GM23338 (cell line): ENCODE measurements at regions not wholly inside any gene's neighbourhood (a gene's known extent, or its start where the extent isn't known, plus 50 kb on each side); places are given as distances from the start of the nearest gene placed in this dataset.

Experiments used
- CREB1 ChIP-seq: fragments of 250-450 bp; sonication (Bioruptor Pico); IDR thresholded peaks from 2 replicates; pipeline ENCODE4 v1.5.0; 2020; ENCODE audit warnings: low read depth, mild to moderate bottlenecking, moderate library complexity
- CTCF ChIP-seq, 2 experiments: fragments of 200-600 bp in 1 of 2; sonication (generic) in 1 of 2; conservative IDR thresholded peaks; 2 replicates each; pipeline versions ENCODE4 v1.5.1 to v1.6.1; 2016 to 2017; ENCODE audit warnings: antibody characterized with exemption in 2 of 2, low read depth in 2 of 2, mild to moderate bottlenecking in 2 of 2, moderate library complexity in 1 of 2
- ETS1 ChIP-seq: IDR thresholded peaks from 2 replicates; pipeline ENCODE4 v1.6.1; 2016; ENCODE audit warnings: antibody characterized with exemption
- EZH2 ChIP-seq: fragments of 200-600 bp; sonication (generic); IDR thresholded peaks from one replicate; pipeline ENCODE4 v1.8.0; 2017; ENCODE audit warnings: antibody characterized with exemption, mild to moderate bottlenecking, low read depth; ENCODE audit not compliant: unreplicated experiment
- EZH2phosphoT487 ChIP-seq: fragments of 200-600 bp; sonication (generic); IDR thresholded peaks from one replicate; pipeline ENCODE4 v1.8.1; 2018; ENCODE audit warnings: antibody characterized with exemption; ENCODE audit not compliant: unreplicated experiment
- JUNB ChIP-seq: IDR thresholded peaks from one replicate; pipeline ENCODE4 v1.6.1; 2016; ENCODE audit warnings: antibody characterized with exemption; ENCODE audit not compliant: unreplicated experiment
- NANOG ChIP-seq: IDR thresholded peaks from 2 replicates; pipeline ENCODE4 v1.6.1; 2016; ENCODE audit warnings: antibody characterized with exemption, borderline replicate concordance
- POLR2AphosphoS5 ChIP-seq: IDR thresholded peaks from 2 replicates; pipeline ENCODE4 v1.6.1; 2016; ENCODE audit warnings: antibody characterized with exemption, low read depth
- STAT1 ChIP-seq: IDR thresholded peaks from one replicate; pipeline ENCODE4 v1.6.1; 2016; ENCODE audit warnings: antibody characterized with exemption; ENCODE audit not compliant: unreplicated experiment
- ZNF114 ChIP-seq: fragments of 250-450 bp; sonication (Bioruptor Pico); IDR thresholded peaks from 2 replicates; pipeline ENCODE4 v1.5.0; 2020; ENCODE audit warnings: mild to moderate bottlenecking, moderate library complexity
- ZNF331 ChIP-seq: fragments of 250-450 bp; sonication (Bioruptor Pico); IDR thresholded peaks from 2 replicates; pipeline ENCODE4 v1.5.0; 2020; ENCODE audit warnings: low read depth, mild to moderate bottlenecking, moderate library complexity
- ZNF462 ChIP-seq: fragments of 250-450 bp; sonication (Bioruptor Pico); IDR thresholded peaks from 2 replicates; pipeline ENCODE4 v1.5.0; 2020; ENCODE audit warnings: mild to moderate bottlenecking, moderate library complexity
- TF ChIP-seq, protein P1 (sequence below): IDR thresholded peaks from one replicate; pipeline ENCODE4 v1.6.1; 2018; ENCODE audit warnings: antibody characterized with exemption; ENCODE audit not compliant: unreplicated experiment

GRCh38 chr10:47095211-47095610 is 184.0 kb downstream of the PTPN20 start:
- no peak for TF ChIP-seq CTCF (conservative IDR thresholded peaks at IDR 0.05; ENCODE audit: low read depth in 2 of 2)
- no peak for TF ChIP-seq POLR2AphosphoS5
- no peak for TF ChIP-seq EZH2
- no peak for TF ChIP-seq JUNB
- no peak for TF ChIP-seq EZH2phosphoT487
- TF ChIP-seq, protein P1, sequence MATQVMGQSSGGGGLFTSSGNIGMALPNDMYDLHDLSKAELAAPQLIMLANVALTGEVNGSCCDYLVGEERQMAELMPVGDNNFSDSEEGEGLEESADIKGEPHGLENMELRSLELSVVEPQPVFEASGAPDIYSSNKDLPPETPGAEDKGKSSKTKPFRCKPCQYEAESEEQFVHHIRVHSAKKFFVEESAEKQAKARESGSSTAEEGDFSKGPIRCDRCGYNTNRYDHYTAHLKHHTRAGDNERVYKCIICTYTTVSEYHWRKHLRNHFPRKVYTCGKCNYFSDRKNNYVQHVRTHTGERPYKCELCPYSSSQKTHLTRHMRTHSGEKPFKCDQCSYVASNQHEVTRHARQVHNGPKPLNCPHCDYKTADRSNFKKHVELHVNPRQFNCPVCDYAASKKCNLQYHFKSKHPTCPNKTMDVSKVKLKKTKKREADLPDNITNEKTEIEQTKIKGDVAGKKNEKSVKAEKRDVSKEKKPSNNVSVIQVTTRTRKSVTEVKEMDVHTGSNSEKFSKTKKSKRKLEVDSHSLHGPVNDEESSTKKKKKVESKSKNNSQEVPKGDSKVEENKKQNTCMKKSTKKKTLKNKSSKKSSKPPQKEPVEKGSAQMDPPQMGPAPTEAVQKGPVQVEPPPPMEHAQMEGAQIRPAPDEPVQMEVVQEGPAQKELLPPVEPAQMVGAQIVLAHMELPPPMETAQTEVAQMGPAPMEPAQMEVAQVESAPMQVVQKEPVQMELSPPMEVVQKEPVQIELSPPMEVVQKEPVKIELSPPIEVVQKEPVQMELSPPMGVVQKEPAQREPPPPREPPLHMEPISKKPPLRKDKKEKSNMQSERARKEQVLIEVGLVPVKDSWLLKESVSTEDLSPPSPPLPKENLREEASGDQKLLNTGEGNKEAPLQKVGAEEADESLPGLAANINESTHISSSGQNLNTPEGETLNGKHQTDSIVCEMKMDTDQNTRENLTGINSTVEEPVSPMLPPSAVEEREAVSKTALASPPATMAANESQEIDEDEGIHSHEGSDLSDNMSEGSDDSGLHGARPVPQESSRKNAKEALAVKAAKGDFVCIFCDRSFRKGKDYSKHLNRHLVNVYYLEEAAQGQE = no peak
- TF ChIP-seq NANOG = no peak
- no peak for TF ChIP-seq STAT1
- TF ChIP-seq CREB1 (CRISPR knock-in tag) = no peak
- TF ChIP-seq ETS1 = no peak
- no peak for TF ChIP-seq ZNF331
- TF ChIP-seq ZNF114 = no peak
- no peak for TF ChIP-seq ZNF462
